ENCODE measurements at regions not wholly inside any gene's neighbourhood (a gene's known extent, or its start where the extent isn't known, plus 50 kb on each side); places are given as distances from the start of the nearest gene placed in this dataset.

DNA sequence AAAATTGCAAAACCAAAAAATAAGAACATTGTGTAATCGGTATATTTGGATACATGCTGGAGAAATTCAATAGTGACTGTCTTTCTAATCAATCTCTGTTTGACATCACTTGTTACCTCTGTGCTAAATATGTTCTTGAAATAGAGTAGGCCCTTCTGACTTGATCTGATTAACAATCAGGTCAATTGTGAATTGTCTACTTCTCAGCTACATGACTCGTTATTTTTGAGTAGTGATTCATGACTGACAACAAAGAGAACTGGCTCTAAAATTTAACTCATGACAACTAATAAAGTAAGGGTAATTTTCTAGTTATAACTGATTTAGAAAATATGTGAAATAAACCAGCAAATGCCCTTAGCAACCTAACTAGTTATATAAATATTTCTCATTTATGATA is 312.1 kb downstream of the TMX3 start:
- H3K18ac ChIP-seq (ENCODE audit: extremely low read depth, low read length) = no peak overlapping the region
- H3K4me3 ChIP-seq (ENCODE audit: extremely low read depth in 1 of 4, insufficient read depth in 2 of 4, low read depth in 3 of 4, low read length in 4 of 4) = no peak overlapping the region
- no peaks in the 10 kb centered on the region for H3K27me3 ChIP-seq (replicated peaks in 1 of 4; ENCODE audit: control insufficient read depth in 3 of 4, extremely low read depth in 1 of 4, insufficient read depth in 3 of 4, low read length in 3 of 4)
- no peak overlapping the region for H2AK5ac ChIP-seq (ENCODE audit: low read depth, low read length)
- no peak overlapping the region for H2BK5ac ChIP-seq (ENCODE audit: low read depth, low read length)
- H2BK120ac ChIP-seq (replicated peaks; ENCODE audit: low read depth, low read length) = no peak overlapping the region
- H3K4me1 ChIP-seq (replicated peaks in 1 of 4; ENCODE audit: control insufficient read depth in 3 of 4, insufficient read depth in 4 of 4, low read length in 3 of 4) = no peaks in the 10 kb centered on the region
- no peak overlapping the region for H4K8ac ChIP-seq (ENCODE audit: extremely low read depth, insufficient read depth, low read length)
- no peak overlapping the region for H3K14ac ChIP-seq (ENCODE audit: insufficient read length)
- H2AFZ ChIP-seq (ENCODE audit: low read length) = no peak overlapping the region
- H3K23ac ChIP-seq (ENCODE audit: insufficient read length) = no peak overlapping the region
- H3K27ac ChIP-seq (ENCODE audit: low read depth, low read length) = no peak overlapping the region
- ChIA-PET POLR2A (ENCODE audit: partially characterized antibody) (no interaction called here), CTCF (ENCODE audit: partially characterized antibody) (no interaction called here)
- H2BK12ac ChIP-seq (ENCODE audit: low read depth, low read length) = no peak overlapping the region
- FAIRE-seq (no peak), DNase-seq (ENCODE audit: low read depth in 1 of 2, low spot score in 2 of 2) (no peak)
- no peak overlapping the region for H2BK20ac ChIP-seq (ENCODE audit: low read length)
- no peaks in the 10 kb centered on the region for H3K9me3 ChIP-seq (ENCODE audit: insufficient read depth in 2 of 2, low read depth in 1 of 2, low read length in 1 of 2)
- H3K79me2 ChIP-seq (ENCODE audit: control insufficient read depth in 1 of 2, insufficient read depth in 2 of 2, low read length in 2 of 2) = no peaks in the 10 kb centered on the region
- no peak overlapping the region for H4K91ac ChIP-seq (replicated peaks; ENCODE audit: insufficient read length, low read length)
- H3K23me2 ChIP-seq (ENCODE audit: low read depth, low read length) = no peaks in the 10 kb centered on the region
- no peaks in the 10 kb centered on the region for H3K36me3 ChIP-seq (ENCODE audit: control insufficient read depth in 2 of 4, insufficient read depth in 4 of 4, low read length in 3 of 4)
- H2BK15ac ChIP-seq (ENCODE audit: low read length) = no peak overlapping the region
- H3K79me1 ChIP-seq (ENCODE audit: low read depth, low read length) = no peaks in the 10 kb centered on the region
- TF ChIP-seq BACH1 (IDR thresholded peaks at IDR 0.05; ENCODE audit: low read length) (no peak), KDM4A (IDR thresholded peaks at IDR 0.05; ENCODE audit: low read depth, low read length, severe bottlenecking) (no peak)
- H3K4ac ChIP-seq (replicated peaks; ENCODE audit: insufficient read length, low read depth, low read length) = no peak overlapping the region
- no peaks in the 10 kb centered on the region for H4K20me1 ChIP-seq (replicated peaks in 1 of 2; ENCODE audit: control insufficient read depth in 1 of 2, insufficient read depth in 2 of 2, low read length in 2 of 2)
- H4K5ac ChIP-seq (ENCODE audit: insufficient read length, low read depth, low read length) = no peak overlapping the region
- H3K4me2 ChIP-seq (ENCODE audit: insufficient read depth in 1 of 2, low read depth in 2 of 2, low read length in 2 of 2) = no peak overlapping the region
- H3K56ac ChIP-seq (replicated peaks; ENCODE audit: insufficient read length, low read depth, low read length) = no peak overlapping the region
- no peak overlapping the region for H3K9ac ChIP-seq (replicated peaks in 1 of 4; ENCODE audit: extremely low read depth in 1 of 4, low read depth in 3 of 4, low read length in 3 of 4)
- 95% methylated on average over 2 of the region's 2 CpGs; no CpG with 5 or more reads in 1 of the 2 experiments for WGBS, 2 experiments (ENCODE audit: extremely low coverage in 1 of 2, insufficient coverage in 1 of 2, insufficient read length in 1 of 2, insufficient replicate concordance in 2 of 2, low coverage in 1 of 2, low lambda C conversion rate in 2 of 2, missing lambda C conversion rate in 1 of 2)
